ENCODE measurements at regions not wholly inside any gene's neighbourhood (a gene's known extent, or its start where the extent isn't known, plus 50 kb on each side); places are given as distances from the start of the nearest gene placed in this dataset.

DNA sequence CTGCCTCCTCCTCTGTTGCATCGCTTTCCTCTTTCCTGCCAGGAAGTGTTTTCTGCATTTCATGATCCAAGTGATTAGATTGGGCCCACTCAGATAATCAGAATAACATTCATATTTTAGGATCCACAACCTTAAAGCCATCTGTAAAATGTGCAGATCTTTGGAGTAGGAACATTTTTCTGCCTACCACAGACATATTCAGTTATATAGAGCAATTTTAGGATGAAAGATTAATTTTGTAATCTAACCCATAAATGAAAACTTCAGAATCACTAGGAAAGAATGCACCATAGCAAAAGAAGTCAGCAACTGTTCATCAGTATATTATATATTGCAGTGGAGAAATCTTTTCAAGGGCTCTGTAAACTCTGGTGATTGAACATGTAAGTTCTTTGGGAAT, 659.9 kb upstream of the LUZP2 start:
- H3K4me3 ChIP-seq = no peak overlapping the region
- TF ChIP-seq, protein P1, sequence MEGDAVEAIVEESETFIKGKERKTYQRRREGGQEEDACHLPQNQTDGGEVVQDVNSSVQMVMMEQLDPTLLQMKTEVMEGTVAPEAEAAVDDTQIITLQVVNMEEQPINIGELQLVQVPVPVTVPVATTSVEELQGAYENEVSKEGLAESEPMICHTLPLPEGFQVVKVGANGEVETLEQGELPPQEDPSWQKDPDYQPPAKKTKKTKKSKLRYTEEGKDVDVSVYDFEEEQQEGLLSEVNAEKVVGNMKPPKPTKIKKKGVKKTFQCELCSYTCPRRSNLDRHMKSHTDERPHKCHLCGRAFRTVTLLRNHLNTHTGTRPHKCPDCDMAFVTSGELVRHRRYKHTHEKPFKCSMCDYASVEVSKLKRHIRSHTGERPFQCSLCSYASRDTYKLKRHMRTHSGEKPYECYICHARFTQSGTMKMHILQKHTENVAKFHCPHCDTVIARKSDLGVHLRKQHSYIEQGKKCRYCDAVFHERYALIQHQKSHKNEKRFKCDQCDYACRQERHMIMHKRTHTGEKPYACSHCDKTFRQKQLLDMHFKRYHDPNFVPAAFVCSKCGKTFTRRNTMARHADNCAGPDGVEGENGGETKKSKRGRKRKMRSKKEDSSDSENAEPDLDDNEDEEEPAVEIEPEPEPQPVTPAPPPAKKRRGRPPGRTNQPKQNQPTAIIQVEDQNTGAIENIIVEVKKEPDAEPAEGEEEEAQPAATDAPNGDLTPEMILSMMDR (IDR thresholded peaks at IDR 0.05) = no peak
- no peak for TF ChIP-seq POLR2A (IDR thresholded peaks at IDR 0.05)
- no peak for TF ChIP-seq EP300 (IDR thresholded peaks at IDR 0.05)
- TF ChIP-seq POLR2AphosphoS5 (IDR thresholded peaks at IDR 0.05) = no peak
- DNase-seq (ENCODE audit: low spot score in 2 of 2) = no peak
- H3K27ac ChIP-seq = no peak overlapping the region
- H3K36me3 ChIP-seq = no peaks in the 10 kb centered on the region
- no peaks in the 10 kb centered on the region for H3K4me1 ChIP-seq
- no peaks in the 10 kb centered on the region for H3K27me3 ChIP-seq
- no peaks in the 10 kb centered on the region for H3K9me3 ChIP-seq
- WGBS = 86% methylated on average over 1 of the region's 1 CpG

DNA sequence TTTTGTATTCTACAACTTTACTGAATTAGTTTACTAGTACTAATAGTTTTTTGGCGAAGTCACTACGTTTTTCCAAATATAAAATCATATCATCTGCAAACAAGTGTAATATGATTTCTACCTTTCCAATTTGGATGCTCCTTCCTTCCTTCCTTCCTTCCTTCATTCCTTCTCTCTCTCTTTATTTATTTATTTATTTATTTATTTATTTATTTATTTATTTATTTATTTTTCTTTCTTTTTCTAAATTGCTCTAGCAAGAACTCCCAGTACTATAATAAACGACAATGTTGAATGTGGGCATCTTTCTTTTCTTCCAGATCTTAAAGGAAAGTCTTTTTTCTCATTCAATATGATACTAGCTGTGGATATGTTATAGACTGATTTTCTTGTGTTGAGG, 656.0 kb upstream of the LUZP2 start:
- WGBS = 98% methylated on average over 3 of the region's 3 CpGs
- no peaks in the 10 kb centered on the region for H3K36me3 ChIP-seq
- H3K4me1 ChIP-seq = no peaks in the 10 kb centered on the region
- TF ChIP-seq EP300 (IDR thresholded peaks at IDR 0.05) = no peak
- TF ChIP-seq, protein P1 (IDR thresholded peaks at IDR 0.05) = no peak
- TF ChIP-seq POLR2A (IDR thresholded peaks at IDR 0.05) = no peak
- TF ChIP-seq POLR2AphosphoS5 (IDR thresholded peaks at IDR 0.05) = no peak
- DNase-seq (ENCODE audit: low spot score in 2 of 2) = no peak
- H3K9me3 ChIP-seq = no peaks in the 10 kb centered on the region
- no peak overlapping the region for H3K27ac ChIP-seq
- no peak overlapping the region for H3K4me3 ChIP-seq
- no peaks in the 10 kb centered on the region for H3K27me3 ChIP-seq

DNA sequence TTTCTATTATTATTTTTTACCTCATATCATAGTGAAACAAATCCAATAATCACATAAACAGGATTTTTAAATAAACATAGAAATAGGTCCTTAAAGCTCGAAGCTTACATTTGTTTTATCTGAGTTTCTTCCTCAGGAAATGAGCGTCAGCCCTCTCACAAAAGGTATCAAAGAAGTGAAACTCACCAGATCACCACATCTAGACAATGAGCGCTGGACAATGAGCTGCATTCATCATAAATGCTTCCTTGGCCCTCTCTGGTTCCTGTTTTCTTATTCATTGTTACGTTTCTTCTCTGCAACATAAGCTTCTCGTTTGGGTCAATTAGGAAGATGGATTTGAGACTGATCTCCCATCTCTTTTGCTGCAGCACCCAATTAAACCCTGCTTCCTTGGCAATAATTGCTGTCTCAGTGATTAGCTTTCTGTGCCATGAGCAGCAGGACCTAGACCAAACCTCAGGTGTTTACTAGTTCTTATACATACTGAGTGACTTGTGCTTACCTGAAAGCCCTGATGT, 649.9 kb upstream of the LUZP2 start:
- no peak for TF ChIP-seq EP300 (IDR thresholded peaks at IDR 0.05)
- TF ChIP-seq POLR2AphosphoS5 (IDR thresholded peaks at IDR 0.05) = no peak
- TF ChIP-seq POLR2A (IDR thresholded peaks at IDR 0.05) = no peak
- TF ChIP-seq, protein P1 (IDR thresholded peaks at IDR 0.05) = no peak
- DNase-seq (ENCODE audit: low spot score in 2 of 2) = no peak
- Histone ChIP-seq H3K9me3 (no peaks in the 10 kb centered on the region), H3K36me3 (no peaks in the 10 kb centered on the region), H3K27ac (no peak overlapping the region), H3K4me1 (no peaks in the 10 kb centered on the region), H3K4me3 (no peak overlapping the region), H3K27me3 (no peaks in the 10 kb centered on the region)
- WGBS = 76% methylated on average over 5 of the region's 5 CpGs

DNA sequence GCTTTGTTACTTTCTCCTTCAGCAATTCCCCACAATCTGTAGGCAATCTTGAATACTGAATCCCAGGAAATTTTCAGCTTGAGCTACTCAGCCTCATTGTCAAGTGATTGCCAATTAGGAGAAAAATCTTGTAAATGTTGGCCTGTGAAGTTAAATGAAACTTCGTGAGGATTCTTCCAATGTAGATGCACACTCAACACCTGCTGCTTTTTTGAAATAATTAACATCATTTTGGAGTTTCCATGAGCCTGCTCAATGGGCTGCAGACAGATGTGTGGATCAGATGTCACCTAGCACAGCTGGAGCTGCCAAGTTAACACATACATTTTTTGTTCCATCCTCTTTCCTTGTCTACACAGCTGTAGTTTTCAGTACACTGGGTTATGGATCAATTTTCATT, 645.6 kb upstream of the LUZP2 start:
- WGBS = 64% methylated on average over 1 of the region's 1 CpG
- DNase-seq (ENCODE audit: low spot score in 2 of 2) = no peak
- H3K36me3 ChIP-seq = no peaks in the 10 kb centered on the region
- H3K4me3 ChIP-seq = no peak overlapping the region
- TF ChIP-seq POLR2A (IDR thresholded peaks at IDR 0.05) (no peak), POLR2AphosphoS5 (IDR thresholded peaks at IDR 0.05) (no peak), EP300 (IDR thresholded peaks at IDR 0.05) (no peak)
- TF ChIP-seq, protein P1 (IDR thresholded peaks at IDR 0.05) = no peak
- H3K27me3 ChIP-seq = no peaks in the 10 kb centered on the region
- no peak overlapping the region for H3K27ac ChIP-seq
- no peaks in the 10 kb centered on the region for H3K4me1 ChIP-seq
- H3K9me3 ChIP-seq = no peaks in the 10 kb centered on the region

DNA sequence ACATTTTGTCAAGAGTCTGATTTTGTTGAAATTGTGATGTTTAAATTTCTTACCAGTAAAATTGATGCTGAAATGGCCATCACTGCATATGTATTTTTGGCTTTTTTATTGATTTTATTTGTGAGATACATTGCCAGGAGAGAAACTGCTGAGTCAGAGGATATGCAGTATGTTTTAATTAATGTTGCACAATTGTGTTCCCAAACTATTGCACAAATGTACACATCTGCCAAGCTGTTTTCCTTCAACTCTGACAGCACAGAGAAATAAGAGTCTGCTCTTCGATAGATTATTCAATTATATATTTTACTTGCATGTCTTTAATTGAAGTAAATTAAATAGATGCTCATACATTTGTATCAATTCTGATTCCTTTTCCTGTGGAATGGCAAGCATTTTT, 640.2 kb upstream of the LUZP2 start:
- H3K9me3 ChIP-seq = no peaks in the 10 kb centered on the region
- H3K4me1 ChIP-seq = no peaks in the 10 kb centered on the region
- no peak overlapping the region for H3K4me3 ChIP-seq
- H3K27me3 ChIP-seq = no peaks in the 10 kb centered on the region
- no peak for DNase-seq (ENCODE audit: low spot score in 2 of 2)
- no peak for TF ChIP-seq POLR2AphosphoS5 (IDR thresholded peaks at IDR 0.05)
- H3K36me3 ChIP-seq = no peaks in the 10 kb centered on the region
- H3K27ac ChIP-seq = no peak overlapping the region
- WGBS = 62% methylated on average over 1 of the region's 1 CpG

DNA sequence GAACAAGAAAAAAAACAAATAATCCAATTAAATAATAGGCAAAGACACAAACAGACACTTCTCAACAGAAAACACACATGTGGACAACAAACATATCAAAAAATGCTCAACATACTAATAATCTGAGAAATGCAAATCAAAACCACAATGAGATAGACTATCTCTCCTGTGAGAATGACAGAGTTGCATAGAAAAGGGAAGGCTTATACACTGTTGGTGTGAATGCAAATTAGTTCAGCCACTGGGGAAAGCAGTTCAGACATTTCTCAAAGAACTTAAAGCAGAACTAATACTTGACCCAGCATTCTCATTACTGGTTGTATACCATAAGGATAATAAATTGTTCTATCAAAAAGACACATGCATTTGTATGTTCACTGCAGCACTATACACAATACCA, 637.8 kb upstream of the LUZP2 start:
- Histone ChIP-seq H3K27me3 (no peaks in the 10 kb centered on the region), H3K4me3 (no peak overlapping the region), H3K4me1 (no peaks in the 10 kb centered on the region), H3K9me3 (no peaks in the 10 kb centered on the region), H3K36me3 (no peaks in the 10 kb centered on the region), H3K27ac (no peak overlapping the region)
- TF ChIP-seq POLR2AphosphoS5 (IDR thresholded peaks at IDR 0.05) (no peak), EP300 (IDR thresholded peaks at IDR 0.05) (no peak), POLR2A (IDR thresholded peaks at IDR 0.05) (no peak)
- TF ChIP-seq, protein P1 (IDR thresholded peaks at IDR 0.05) = no peak
- DNase-seq (ENCODE audit: low spot score in 2 of 2) = no peak

Data from suprapubic skin (tissue), 4 donors.